ENCODE measurements at regions not wholly inside any gene's neighbourhood (a gene's known extent, or its start where the extent isn't known, plus 50 kb on each side); places are given as distances from the start of the nearest gene placed in this dataset.
A peak's percentile ranks its signal among the peaks of the same experiment; 100 is the strongest.
"Not testable (repeated sequence)": the region's sequence is repeated elsewhere in the genome, so short reads cannot be mapped to it uniquely, and the experiment has no call there.

- DNase-seq (ENCODE audit: low spot score) (peak; percentile 66), ATAC-seq (peak; percentile 93)
- intact Hi-C loops (cut with DNase I), result no loop called here
These were observed 61.8 kb upstream of the PTGFRN start for GRCh38 chr1:116847688-116848531.

GRCh38 chr1:116850436-116850835 lies 59.3 kb upstream of the PTGFRN start:
- ATAC-seq, result no peak
- intact Hi-C loops (cut with DNase I), result loop anchor here (10.0 kb wide), 1 partner anchor 84 kb away; no protein-coding TSS in a partner anchor
- no peak for DNase-seq (ENCODE audit: low spot score)

- intact Hi-C loops (cut with DNase I), result loop anchor here (10.0 kb wide), 1 partner anchor 84 kb away; no protein-coding TSS in a partner anchor
- not testable (repeated sequence) for DNase-seq (ENCODE audit: low spot score); ATAC-seq
These were observed 58.5 kb upstream of the PTGFRN start for GRCh38 chr1:116851189-116851588.

GRCh38 chr1:116851846-116852245 lies 57.9 kb upstream of the PTGFRN start:
- no peak for DNase-seq (ENCODE audit: low spot score)
- intact Hi-C loops (cut with DNase I), result loop anchor here (10.0 kb wide), 1 partner anchor 83 kb away; no protein-coding TSS in a partner anchor
- no peak for ATAC-seq

- DNase-seq (ENCODE audit: low spot score) (no peak), ATAC-seq (no peak)
- intact Hi-C loops (cut with DNase I), result loop anchor here (10.0 kb wide), 1 partner anchor 82 kb away; no protein-coding TSS in a partner anchor
These were observed 57.3 kb upstream of the PTGFRN start for GRCh38 chr1:116852367-116852766.

- intact Hi-C loops (cut with DNase I), result loop anchor here (10.0 kb wide), 1 partner anchor 82 kb away; no protein-coding TSS in a partner anchor
- DNase-seq (ENCODE audit: low spot score) (no peak), ATAC-seq (no peak)
These were observed 56.8 kb upstream of the PTGFRN start for GRCh38 chr1:116852910-116853309.

- ATAC-seq, result peak; percentile 35
- intact Hi-C loops (cut with DNase I), result loop anchor here (10.0 kb wide), 1 partner anchor 81 kb away; no protein-coding TSS in a partner anchor
- DNase-seq (ENCODE audit: low spot score), result no peak
These were observed 55.9 kb upstream of the PTGFRN start for GRCh38 chr1:116853680-116854402.

GRCh38 chr1:116854403-116854690 lies 55.4 kb upstream of the PTGFRN start:
- ATAC-seq (peak; percentile 54), DNase-seq (ENCODE audit: low spot score) (no peak)
- intact Hi-C loops (cut with DNase I), result loop anchor here (10.0 kb wide), 1 partner anchor 80 kb away; no protein-coding TSS in a partner anchor

- ATAC-seq (peak; percentile 7), DNase-seq (ENCODE audit: low spot score) (no peak)
- intact Hi-C loops (cut with DNase I), result loop anchor here (10.0 kb wide), 1 partner anchor 80 kb away; no protein-coding TSS in a partner anchor
These were observed 55.0 kb upstream of the PTGFRN start for GRCh38 chr1:116854716-116855115.

GRCh38 chr1:116855191-116855619 lies 54.5 kb upstream of the PTGFRN start:
- intact Hi-C loops (cut with DNase I), result loop anchor here (10.0 kb wide), 1 partner anchor 80 kb away; no protein-coding TSS in a partner anchor
- ATAC-seq, result peak; percentile 74
- DNase-seq (ENCODE audit: low spot score), result peak; percentile 64

GRCh38 chr1:116855773-116856201 lies 53.9 kb upstream of the PTGFRN start:
- ATAC-seq (peak; percentile 52), DNase-seq (ENCODE audit: low spot score) (no peak)
- intact Hi-C loops (cut with DNase I), result loop anchor here (10.0 kb wide), 1 partner anchor 79 kb away; no protein-coding TSS in a partner anchor

- intact Hi-C loops (cut with DNase I), result loop anchor here (10.0 kb wide), 1 partner anchor 78 kb away; no protein-coding TSS in a partner anchor
- DNase-seq (ENCODE audit: low spot score), result no peak
- no peak for ATAC-seq
These were observed 53.4 kb upstream of the PTGFRN start for GRCh38 chr1:116856312-116856711.

- ATAC-seq (no peak), DNase-seq (ENCODE audit: low spot score) (no peak)
- intact Hi-C loops (cut with DNase I), result loop anchor here (10.0 kb wide), 1 partner anchor 78 kb away; no protein-coding TSS in a partner anchor
These were observed 52.6 kb upstream of the PTGFRN start for GRCh38 chr1:116857092-116857491.
